ENCODE measurements at regions not wholly inside any gene's neighbourhood (a gene's known extent, or its start where the extent isn't known, plus 50 kb on each side); places are given as distances from the start of the nearest gene placed in this dataset.

- Histone ChIP-seq H3K27ac (no peak overlapping the region), H3K9me3 (no peaks in the 10 kb centered on the region), H3K27me3 (peaks cover 0 to 18% (median 0%) of the 10 kb centered on the region in 4 donors), H3K4me1 (no peaks in the 10 kb centered on the region), H3K4me3 (no peak overlapping the region), H3K36me3 (no peaks in the 10 kb centered on the region)
- no peak for DNase-seq
- intact Hi-C loops (cut with DNase I): no loop called here
- no peak for TF ChIP-seq POLR2A (IDR thresholded peaks at IDR 0.05)
- TF ChIP-seq CTCF (IDR thresholded peaks at IDR 0.05): no peak
- 71 to 77% methylated on average over 6 of the region's 6 CpGs for WGBS, 2 donors
Measured at GRCh38 chr6:159441704-159441981, 251.4 kb downstream of the SOD2 start.

GRCh38 chr6:159440911-159441703 lies 251.9 kb downstream of the SOD2 start:
- intact Hi-C loops (cut with DNase I): no loop called here
- H3K27me3 ChIP-seq: peaks cover 0 to 14% (median 0%) of the 10 kb centered on the region in 4 donors

GRCh38 chr6:159440349-159440748 lies 252.7 kb downstream of the SOD2 start:
- TF ChIP-seq CTCF (IDR thresholded peaks at IDR 0.05) (no peak), POLR2A (IDR thresholded peaks at IDR 0.05) (no peak)
- Histone ChIP-seq H3K36me3 (no peaks in the 10 kb centered on the region), H3K4me1 (no peaks in the 10 kb centered on the region), H3K4me3 (no peak overlapping the region), H3K27me3 (peaks cover 0 to 11% (median 0%) of the 10 kb centered on the region in 4 donors), H3K27ac (no peak overlapping the region), H3K9me3 (peaks cover 0 to under 1% (median 0%) of the 10 kb centered on the region in 3 donors)
- 84 to 89% methylated on average over 4 of the region's 4 CpGs for whole genome bisulfite sequencing, 2 donors
- intact Hi-C loops (cut with DNase I): no loop called here
- DNase-seq: no peak

More at GRCh38 chr6:159440911-159441703, 251.9 kb downstream of the SOD2 start:
- DNase-seq: no peak
- H3K4me3 ChIP-seq: no peak overlapping the region
- H3K27ac ChIP-seq: no peak overlapping the region
- H3K4me1 ChIP-seq: no peaks in the 10 kb centered on the region
- WGBS, 2 donors: 79 to 85% methylated on average over 7 of the region's 7 CpGs
- no peaks in the 10 kb centered on the region for H3K36me3 ChIP-seq
- H3K9me3 ChIP-seq: no peaks in the 10 kb centered on the region
- no peak for TF ChIP-seq POLR2A (IDR thresholded peaks at IDR 0.05)
- TF ChIP-seq CTCF (IDR thresholded peaks at IDR 0.05): no peak

- intact Hi-C loops (cut with DNase I): no loop called here
- Histone ChIP-seq H3K36me3 (no peaks in the 10 kb centered on the region), H3K4me1 (no peaks in the 10 kb centered on the region), H3K4me3 (no peak overlapping the region), H3K27ac (no peak overlapping the region), H3K27me3 (peaks cover 0 to 8% (median 0%) of the 10 kb centered on the region in 4 donors), H3K9me3 (peaks cover 0 to 7% (median 2%) of the 10 kb centered on the region in 3 donors)
- no peak for TF ChIP-seq CTCF (IDR thresholded peaks at IDR 0.05)
- no peak for TF ChIP-seq POLR2A (IDR thresholded peaks at IDR 0.05)
- 56% methylated on average over 1 of the region's 1 CpG; no CpG with 5 or more reads in 1 of the 2 donors for WGBS, 2 donors
- no peak for DNase-seq
Measured at GRCh38 chr6:159439651-159440050, 253.4 kb downstream of the SOD2 start.

GRCh38 chr6:159438106-159438505 lies 254.9 kb downstream of the SOD2 start:
- Histone ChIP-seq H3K27me3 (peaks cover 0 to 8% (median 0%) of the 10 kb centered on the region in 4 donors), H3K27ac (no peak overlapping the region), H3K9me3 (peaks cover 0 to 21% (median 17%) of the 10 kb centered on the region in 3 donors), H3K36me3 (no peaks in the 10 kb centered on the region), H3K4me3 (no peak overlapping the region), H3K4me1 (no peaks in the 10 kb centered on the region)
- TF ChIP-seq POLR2A (IDR thresholded peaks at IDR 0.05): no peak
- no peak for TF ChIP-seq CTCF (IDR thresholded peaks at IDR 0.05)
- DNase-seq: no peak
- intact Hi-C loops (cut with DNase I): no loop called here
- 48 to 56% methylated on average over 2 of the region's 2 CpGs for WGBS, 2 donors
